Natural killer cell (primary cell): ENCODE measurements at regions not wholly inside any gene's neighbourhood (a gene's known extent, or its start where the extent isn't known, plus 50 kb on each side); places are given as distances from the start of the nearest gene placed in this dataset.

Experiments
- ATAC-seq, 3 donors: fragments of 150-1000 bp in 2 of 3; fragments of 200-7000 bp in 1 of 3; cut with Tn5 transposase; 1 replicate in 1 of 3; 2 replicates in 2 of 3; pipeline ENCODE4 v1.10.0; 2021; ENCODE audit warnings: mild to moderate bottlenecking in 2 of 3, moderate library complexity in 2 of 3
- DNase-seq, 2 donors: peaks; one replicate each; pipeline versions ENCODE4 v3.0.0 to v3.0.0-alpha.2; 2013 to 2021; ENCODE audit warnings: mixed read lengths in 1 of 2
- H3K27ac ChIP-seq: one replicate; pipeline ENCODE4 v1.5.1; 2013; ENCODE audit warnings: mild to moderate bottlenecking, low read length
- H3K27me3 ChIP-seq: one replicate; pipeline ENCODE4 v1.6.1; 2013; ENCODE audit warnings: low read length; ENCODE audit not compliant: control insufficient read depth, insufficient read depth
- H3K36me3 ChIP-seq: one replicate; pipeline ENCODE4 v1.6.1; 2013; ENCODE audit warnings: low read length; ENCODE audit not compliant: control insufficient read depth, insufficient read depth
- H3K4me1 ChIP-seq: one replicate; pipeline ENCODE4 v1.6.1; 2013; ENCODE audit warnings: low read length; ENCODE audit not compliant: control insufficient read depth, insufficient read depth
- H3K4me3 ChIP-seq: one replicate; pipeline ENCODE4 v1.5.1; 2013; ENCODE audit warnings: low read length
- H3K9me3 ChIP-seq: one replicate; pipeline ENCODE4 v1.6.1; 2013; ENCODE audit warnings: low read length; ENCODE audit not compliant: control insufficient read depth, insufficient read depth
- H3K27ac Mint-ChIP-seq, 2 donors: one replicate each; pipeline ENCODE4 v1.8.0; 2022; ENCODE audit warnings: mild to moderate bottlenecking in 2 of 2, mixed read lengths in 2 of 2, moderate library complexity in 1 of 2
- H3K27me3 Mint-ChIP-seq, 2 donors: one replicate each; pipeline ENCODE4 v1.8.0; 2022; ENCODE audit warnings: low read depth in 2 of 2, mixed read lengths in 2 of 2
- H3K36me3 Mint-ChIP-seq: one replicate; pipeline ENCODE4 v1.8.0; 2022; ENCODE audit warnings: mixed read lengths
- H3K4me1 Mint-ChIP-seq, 2 donors: one replicate each; pipeline ENCODE4 v1.8.0; 2022; ENCODE audit warnings: mixed read lengths in 2 of 2
- H3K4me3 Mint-ChIP-seq: one replicate; pipeline ENCODE4 v1.8.0; 2022; ENCODE audit warnings: mild to moderate bottlenecking, moderate library complexity, mixed read lengths
- H3K9me3 Mint-ChIP-seq, 2 donors: one replicate each; pipeline ENCODE4 v1.8.0; 2022; ENCODE audit warnings: mixed read lengths in 2 of 2
- WGBS: methylation state at CpG from one replicate; pipeline ENCODE4 v1.1.7; 2013; ENCODE audit warnings: missing lambda C conversion rate; ENCODE audit not compliant: insufficient coverage; 5-methylcytosine and 5-hydroxymethylcytosine counted together
- intact Hi-C: fragments of 100-400 bp; cut with micrococcal nuclease; formaldehyde crosslinking; loops from one replicate; pipeline ENCODE4 v1.14.2; 2022
- TF ChIP-seq, protein P1 (sequence below): fragments of 200-600 bp; IDR thresholded peaks from one replicate; pipeline ENCODE4 v1.8.0; 2022; ENCODE audit warnings: antibody characterized with exemption

DNA sequence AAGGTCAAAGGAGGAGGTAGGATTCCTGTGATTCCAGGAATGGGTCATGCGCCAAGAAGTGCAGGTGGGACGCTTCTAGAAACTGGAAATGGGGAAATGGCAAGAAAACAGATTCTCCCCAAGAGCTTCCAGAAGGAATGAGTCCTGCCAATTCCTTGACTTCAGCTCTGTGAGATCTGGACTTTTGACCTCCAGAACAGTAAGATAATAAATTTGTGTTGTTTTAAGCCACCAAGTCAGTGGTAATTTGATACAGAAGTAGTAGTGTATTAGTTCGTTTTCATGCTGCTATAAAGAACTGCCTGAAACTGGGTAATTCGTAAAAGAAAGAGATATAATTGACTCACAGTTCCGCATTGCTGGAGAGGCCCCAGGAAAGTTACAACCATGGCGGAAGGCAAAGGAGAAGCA, 178.6 kb upstream of the GALNT17 start:
- Mint-ChIP-seq H3K27ac (no peak overlapping the region), H3K4me3 (no peak overlapping the region), H3K9me3 (peaks cover 3 to 11% of the 10 kb centered on the region in 2 donors), H3K27me3 (no peaks in the 10 kb centered on the region), H3K36me3 (no peaks in the 10 kb centered on the region), H3K4me1 (no peaks in the 10 kb centered on the region)
- Histone ChIP-seq H3K9me3 (peaks cover 8% of the 10 kb centered on the region), H3K4me1 (no peaks in the 10 kb centered on the region), H3K27me3 (no peaks in the 10 kb centered on the region), H3K27ac (no peak overlapping the region), H3K36me3 (no peaks in the 10 kb centered on the region), H3K4me3 (no peak overlapping the region)
- 74% methylated on average over 6 of the region's 6 CpGs for WGBS
- TF ChIP-seq, protein P1, sequence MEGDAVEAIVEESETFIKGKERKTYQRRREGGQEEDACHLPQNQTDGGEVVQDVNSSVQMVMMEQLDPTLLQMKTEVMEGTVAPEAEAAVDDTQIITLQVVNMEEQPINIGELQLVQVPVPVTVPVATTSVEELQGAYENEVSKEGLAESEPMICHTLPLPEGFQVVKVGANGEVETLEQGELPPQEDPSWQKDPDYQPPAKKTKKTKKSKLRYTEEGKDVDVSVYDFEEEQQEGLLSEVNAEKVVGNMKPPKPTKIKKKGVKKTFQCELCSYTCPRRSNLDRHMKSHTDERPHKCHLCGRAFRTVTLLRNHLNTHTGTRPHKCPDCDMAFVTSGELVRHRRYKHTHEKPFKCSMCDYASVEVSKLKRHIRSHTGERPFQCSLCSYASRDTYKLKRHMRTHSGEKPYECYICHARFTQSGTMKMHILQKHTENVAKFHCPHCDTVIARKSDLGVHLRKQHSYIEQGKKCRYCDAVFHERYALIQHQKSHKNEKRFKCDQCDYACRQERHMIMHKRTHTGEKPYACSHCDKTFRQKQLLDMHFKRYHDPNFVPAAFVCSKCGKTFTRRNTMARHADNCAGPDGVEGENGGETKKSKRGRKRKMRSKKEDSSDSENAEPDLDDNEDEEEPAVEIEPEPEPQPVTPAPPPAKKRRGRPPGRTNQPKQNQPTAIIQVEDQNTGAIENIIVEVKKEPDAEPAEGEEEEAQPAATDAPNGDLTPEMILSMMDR = no peak
- intact Hi-C loops = no loop called here
- DNase-seq = no peak
- ATAC-seq = no peak

DNA sequence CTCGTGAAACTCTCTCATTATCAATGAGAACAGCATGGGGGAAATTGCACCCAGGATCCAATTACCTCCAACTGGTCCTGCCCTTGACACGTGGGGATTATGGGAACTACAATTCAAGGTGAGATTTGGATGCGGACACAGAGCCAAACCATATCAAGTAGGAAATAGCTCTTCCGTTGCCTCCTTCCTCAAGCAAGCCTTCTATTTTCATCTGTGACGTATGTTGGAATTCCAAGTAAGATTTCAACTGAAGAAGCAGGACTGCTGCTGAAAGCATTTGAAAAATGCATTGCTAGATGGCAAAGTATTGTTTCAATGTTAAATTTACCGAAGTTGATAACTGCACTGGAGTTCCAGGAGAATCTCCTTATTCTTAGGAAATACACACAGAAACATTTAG, 178.1 kb upstream of the GALNT17 start:
- Histone ChIP-seq H3K4me3 (no peak overlapping the region), H3K36me3 (no peaks in the 10 kb centered on the region), H3K9me3 (peaks cover 8% of the 10 kb centered on the region), H3K27ac (no peak overlapping the region), H3K4me1 (no peaks in the 10 kb centered on the region), H3K27me3 (no peaks in the 10 kb centered on the region)
- no peak for ATAC-seq
- Mint-ChIP-seq H3K9me3 (peaks cover 3 to 11% of the 10 kb centered on the region in 2 donors), H3K4me1 (no peaks in the 10 kb centered on the region), H3K4me3 (no peak overlapping the region), H3K27me3 (no peaks in the 10 kb centered on the region), H3K36me3 (no peaks in the 10 kb centered on the region), H3K27ac (no peak overlapping the region)
- intact Hi-C loops = no loop called here
- 64% methylated on average over 5 of the region's 6 CpGs for WGBS
- DNase-seq = no peak
- TF ChIP-seq, protein P1 = no peak

DNA sequence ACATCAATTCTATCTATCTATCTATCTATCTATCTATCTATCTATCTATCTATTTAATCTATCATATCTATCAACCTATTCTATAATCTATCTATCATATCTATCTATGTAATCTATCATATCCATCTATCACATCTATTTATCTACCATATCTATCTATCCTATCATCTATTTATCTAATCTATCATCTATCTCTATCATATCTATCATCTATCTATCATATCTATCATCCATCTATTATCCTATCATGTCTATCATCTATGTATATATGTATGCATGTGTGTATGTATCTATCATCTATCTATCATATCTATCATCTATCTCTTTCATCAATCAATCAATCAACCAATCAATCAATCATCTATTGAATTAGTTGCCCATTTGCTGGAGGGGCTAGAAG, 159.3 kb upstream of the GALNT17 start:
- DNase-seq (no peak), ATAC-seq (no peak)
- H3K27ac Mint-ChIP-seq = no peak overlapping the region
- H3K36me3 ChIP-seq = no peaks in the 10 kb centered on the region
- H3K27ac ChIP-seq = no peak overlapping the region
- H3K9me3 ChIP-seq = peaks cover 7% of the 10 kb centered on the region
- peaks cover 0 to 2% of the 10 kb centered on the region in 2 donors for H3K27me3 Mint-ChIP-seq
- no peaks in the 10 kb centered on the region for H3K27me3 ChIP-seq
- H3K4me1 Mint-ChIP-seq = no peaks in the 10 kb centered on the region
- no peaks in the 10 kb centered on the region for H3K36me3 Mint-ChIP-seq
- intact Hi-C loops = no loop called here
- H3K4me3 Mint-ChIP-seq = no peak overlapping the region
- peaks cover 6 to 15% of the 10 kb centered on the region in 2 donors for H3K9me3 Mint-ChIP-seq
- H3K4me1 ChIP-seq = no peaks in the 10 kb centered on the region
- TF ChIP-seq, protein P1 = no peak
- no peak overlapping the region for H3K4me3 ChIP-seq

DNA sequence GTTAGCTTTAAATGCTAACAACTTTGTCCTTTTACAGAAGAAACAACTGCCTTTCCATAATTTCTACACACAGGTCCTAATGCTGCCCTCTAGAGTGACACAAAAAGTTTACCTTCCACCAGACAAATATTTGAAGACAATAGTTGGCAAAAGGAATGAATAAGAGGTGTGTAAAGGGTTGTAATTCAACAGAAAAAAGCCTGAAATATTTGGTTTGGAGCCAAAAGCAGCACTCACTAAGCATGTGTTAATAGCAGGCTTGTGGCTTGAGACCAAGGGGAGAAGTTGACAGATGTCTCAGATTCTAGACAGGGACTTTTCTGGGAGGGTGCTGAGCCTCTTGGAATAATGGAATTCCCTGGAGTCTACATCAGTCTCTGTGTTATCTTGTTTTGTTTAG, 156.2 kb upstream of the GALNT17 start:
- no peak for ATAC-seq
- Histone ChIP-seq H3K36me3 (no peaks in the 10 kb centered on the region), H3K27ac (no peak overlapping the region), H3K4me1 (no peaks in the 10 kb centered on the region), H3K27me3 (no peaks in the 10 kb centered on the region), H3K4me3 (no peak overlapping the region), H3K9me3 (no peaks in the 10 kb centered on the region)
- Mint-ChIP-seq H3K4me3 (no peak overlapping the region), H3K27ac (no peak overlapping the region), H3K27me3 (peaks cover 0 to 2% of the 10 kb centered on the region in 2 donors), H3K9me3 (peaks cover 6 to 12% of the 10 kb centered on the region in 2 donors), H3K4me1 (no peaks in the 10 kb centered on the region), H3K36me3 (no peaks in the 10 kb centered on the region)
- no peak for DNase-seq
- TF ChIP-seq, protein P1 = no peak
- intact Hi-C loops = no loop called here
